ENCODE measurements at regions not wholly inside any gene's neighbourhood (a gene's known extent, or its start where the extent isn't known, plus 50 kb on each side); places are given as distances from the start of the nearest gene placed in this dataset.

DNA sequence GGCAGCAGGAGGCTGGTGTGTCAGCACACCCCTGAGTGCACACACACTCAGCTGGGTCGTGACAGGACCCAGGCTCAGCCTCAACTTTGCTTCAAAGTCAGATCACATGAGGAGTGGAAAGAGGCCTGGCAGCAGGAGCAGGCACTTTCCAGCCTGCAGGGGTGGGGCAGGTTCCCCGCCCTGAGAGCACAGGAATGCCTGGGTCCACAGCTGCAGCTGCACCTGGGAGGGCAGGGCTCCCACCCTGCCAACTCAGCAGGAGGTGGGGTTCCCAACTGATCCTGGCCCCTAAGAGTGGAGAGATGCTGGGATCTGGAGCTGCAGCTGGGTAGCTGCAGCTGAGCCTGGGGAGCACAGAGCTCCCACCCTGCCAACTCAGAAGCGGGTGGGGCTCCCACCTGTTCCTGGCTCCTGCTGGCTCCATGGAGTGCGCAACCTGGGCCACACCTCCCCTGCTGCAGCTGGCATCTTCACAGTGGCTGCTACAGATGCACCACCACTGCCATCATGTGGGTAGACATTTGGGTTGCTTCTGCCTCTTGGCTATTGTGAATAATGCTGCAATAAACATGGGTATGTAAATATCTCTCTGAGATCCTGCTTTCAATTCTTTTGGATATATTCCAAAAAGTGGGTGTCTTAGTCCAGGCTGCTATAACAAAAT is 415.4 kb downstream of the TTLL7 start:
- TF ChIP-seq CTCF (IDR thresholded peaks at IDR 0.05; ENCODE audit: control insufficient read depth, insufficient read depth, low read depth, low read length, missing control alignments) = peak; percentile 63
- DNase-seq (ENCODE audit: low read depth) = no peak
- H3K4me3 ChIP-seq (ENCODE audit: control insufficient read depth, low read depth, low read length) = no peak overlapping the region

DNA sequence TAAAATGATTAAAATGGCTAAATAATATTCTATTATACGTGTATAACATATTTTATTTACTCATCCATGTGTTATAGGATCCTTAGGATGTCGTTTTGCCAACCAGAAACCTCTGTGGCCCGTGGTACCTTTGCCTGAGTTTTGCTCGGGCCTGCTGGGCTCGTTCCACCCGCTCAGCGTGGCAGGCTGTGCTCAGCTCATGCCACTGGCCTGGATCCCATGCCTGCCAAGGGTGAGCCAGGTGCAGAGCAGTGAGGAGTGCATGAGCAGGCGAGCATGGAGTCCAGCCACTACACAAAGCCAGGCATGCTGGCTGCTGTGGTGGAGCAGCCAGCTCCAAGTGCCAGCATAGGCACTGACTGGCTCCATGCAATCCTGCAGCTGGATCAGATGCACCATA is 417.2 kb downstream of the TTLL7 start:
- no peak for TF ChIP-seq CTCF (IDR thresholded peaks at IDR 0.05; ENCODE audit: control insufficient read depth, insufficient read depth, low read depth, low read length, missing control alignments)
- no peak overlapping the region for H3K4me3 ChIP-seq (ENCODE audit: control insufficient read depth, low read depth, low read length)
- DNase-seq (ENCODE audit: low read depth) = no peak

- no peak overlapping the region for H3K4me3 ChIP-seq (ENCODE audit: control insufficient read depth, low read depth, low read length)
- no peak for DNase-seq (ENCODE audit: low read depth)
- TF ChIP-seq CTCF (IDR thresholded peaks at IDR 0.05; ENCODE audit: control insufficient read depth, insufficient read depth, low read depth, low read length, missing control alignments) = no peak
Observed at GRCh38 chr1:83574791-83575190, 424.1 kb downstream of the TTLL7 start.

GRCh38 chr1:83573776-83574175 is 425.2 kb downstream of the TTLL7 start:
- DNase-seq (ENCODE audit: low read depth) = no peak
- TF ChIP-seq CTCF (IDR thresholded peaks at IDR 0.05; ENCODE audit: control insufficient read depth, insufficient read depth, low read depth, low read length, missing control alignments) = no peak
- H3K4me3 ChIP-seq (ENCODE audit: control insufficient read depth, low read depth, low read length) = no peak overlapping the region

DNA sequence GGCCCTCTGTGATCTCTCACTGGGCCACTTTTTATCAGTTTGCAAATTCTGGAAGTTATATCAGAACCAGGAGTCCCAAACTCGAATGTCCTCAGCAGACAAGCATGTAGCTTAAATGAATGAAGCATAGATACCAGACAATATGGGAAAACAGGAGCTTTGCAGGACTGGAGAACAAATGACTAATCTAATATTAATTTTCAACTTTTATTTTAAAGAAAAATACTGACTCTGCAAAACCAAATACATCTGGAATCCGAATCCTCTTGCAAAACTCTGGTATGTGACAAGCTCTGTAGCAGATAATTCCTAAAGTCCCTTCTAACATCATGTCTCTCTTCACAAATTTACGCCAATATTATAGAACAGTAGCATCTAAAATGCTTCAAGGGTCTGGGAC is 427.4 kb downstream of the TTLL7 start:
- TF ChIP-seq CTCF (IDR thresholded peaks at IDR 0.05; ENCODE audit: control insufficient read depth, insufficient read depth, low read depth, low read length, missing control alignments) = no peak
- H3K4me3 ChIP-seq (ENCODE audit: control insufficient read depth, low read depth, low read length) = no peak overlapping the region
- DNase-seq (ENCODE audit: low read depth) = no peak

GRCh38 chr1:83561346-83561745 is 437.6 kb downstream of the TTLL7 start:
- H3K4me3 ChIP-seq (ENCODE audit: control insufficient read depth, low read depth, low read length) = no peak overlapping the region
- no peak for TF ChIP-seq CTCF (IDR thresholded peaks at IDR 0.05; ENCODE audit: control insufficient read depth, insufficient read depth, low read depth, low read length, missing control alignments)
- DNase-seq (ENCODE audit: low read depth) = no peak
